GM23338 (cell line): ENCODE measurements at regions not wholly inside any gene's neighbourhood (a gene's known extent, or its start where the extent isn't known, plus 50 kb on each side); places are given as distances from the start of the nearest gene placed in this dataset.

Experiments
- CTCF ChIP-seq, 2 experiments: fragments of 200-600 bp in 1 of 2; sonication (generic) in 1 of 2; conservative IDR thresholded peaks; 2 replicates each; pipeline versions ENCODE4 v1.5.1 to v1.6.1; 2016 to 2017; ENCODE audit warnings: antibody characterized with exemption in 2 of 2, low read depth in 2 of 2, mild to moderate bottlenecking in 2 of 2, moderate library complexity in 1 of 2
- EZH2 ChIP-seq: fragments of 200-600 bp; sonication (generic); IDR thresholded peaks from one replicate; pipeline ENCODE4 v1.8.0; 2017; ENCODE audit warnings: antibody characterized with exemption, mild to moderate bottlenecking, low read depth; ENCODE audit not compliant: unreplicated experiment
- EZH2phosphoT487 ChIP-seq: fragments of 200-600 bp; sonication (generic); IDR thresholded peaks from one replicate; pipeline ENCODE4 v1.8.1; 2018; ENCODE audit warnings: antibody characterized with exemption; ENCODE audit not compliant: unreplicated experiment
- NANOG ChIP-seq: IDR thresholded peaks from 2 replicates; pipeline ENCODE4 v1.6.1; 2016; ENCODE audit warnings: antibody characterized with exemption, borderline replicate concordance
- POLR2AphosphoS5 ChIP-seq: IDR thresholded peaks from 2 replicates; pipeline ENCODE4 v1.6.1; 2016; ENCODE audit warnings: antibody characterized with exemption, low read depth
- REST ChIP-seq: IDR thresholded peaks from one replicate; pipeline ENCODE4 v1.6.1; 2018; ENCODE audit warnings: antibody characterized with exemption; ENCODE audit not compliant: unreplicated experiment
- ZNF462 ChIP-seq: fragments of 250-450 bp; sonication (Bioruptor Pico); IDR thresholded peaks from 2 replicates; pipeline ENCODE4 v1.5.0; 2020; ENCODE audit warnings: mild to moderate bottlenecking, moderate library complexity

- TF ChIP-seq CTCF (conservative IDR thresholded peaks at IDR 0.05; ENCODE audit: low read depth in 2 of 2) (no peak), REST (no peak), EZH2 (no peak), POLR2AphosphoS5 (no peak), NANOG (no peak), ZNF462 (no peak), EZH2phosphoT487 (no peak)
Measured at GRCh38 chr18:51824746-51825145, 515.3 kb upstream of the DCC start.
